Neuronal stem cell (in vitro differentiated cells): ENCODE measurements at regions not wholly inside any gene's neighbourhood (a gene's known extent, or its start where the extent isn't known, plus 50 kb on each side); places are given as distances from the start of the nearest gene placed in this dataset.

ENCODE experiments used
- DNase-seq: peaks from one replicate; pipeline ENCODE4 v3.0.0-alpha.2; 2013; ENCODE audit warnings: low spot score
- H2AFZ ChIP-seq: one replicate; pipeline ENCODE4 v1.6.1; 2013; ENCODE audit warnings: mild to moderate bottlenecking, low read length, inconsistent platforms
- H2AK5ac ChIP-seq: 2 replicates; pipeline ENCODE4 v1.6.1; 2013; ENCODE audit warnings: low read depth, mild to moderate bottlenecking, inconsistent platforms, low read length, moderate library complexity, mixed read lengths
- H2BK120ac ChIP-seq: 2 replicates; pipeline ENCODE4 v1.6.1; 2013; ENCODE audit warnings: low read depth, mild to moderate bottlenecking, inconsistent platforms, low read length, moderate library complexity, mixed read lengths
- H2BK12ac ChIP-seq: one replicate; pipeline ENCODE4 v1.6.1; 2013; ENCODE audit warnings: low read length, inconsistent platforms
- H2BK15ac ChIP-seq: 2 replicates; pipeline ENCODE4 v1.6.1; 2013; ENCODE audit warnings: mild to moderate bottlenecking, low read length, inconsistent platforms, mixed read lengths
- H2BK5ac ChIP-seq: one replicate; pipeline ENCODE4 v1.6.1; 2013; ENCODE audit warnings: inconsistent platforms, mild to moderate bottlenecking, low read length, moderate library complexity
- H3K14ac ChIP-seq: one replicate; pipeline ENCODE4 v1.6.1; 2013; ENCODE audit warnings: low read length, inconsistent platforms
- H3K18ac ChIP-seq: 2 replicates; pipeline ENCODE4 v1.6.1; 2013; ENCODE audit warnings: low read length, inconsistent platforms
- H3K23ac ChIP-seq: 2 replicates; pipeline ENCODE4 v1.6.1; 2013; ENCODE audit warnings: low read depth, mild to moderate bottlenecking, mixed read lengths, low read length, inconsistent platforms; ENCODE audit not compliant: poor library complexity
- H3K27ac ChIP-seq: replicated peaks from 3 replicates; pipeline ENCODE4 v1.5.1; 2013; ENCODE audit warnings: low read length, inconsistent platforms
- H3K27me3 ChIP-seq, 3 experiments: 2 replicates each; pipeline ENCODE4 v1.6.1; 2013; ENCODE audit warnings: low read length in 3 of 3, mild to moderate bottlenecking in 2 of 3, inconsistent platforms in 1 of 3, low read depth in 1 of 3, mixed read lengths in 1 of 3, moderate library complexity in 1 of 3; ENCODE audit not compliant: control insufficient read depth in 3 of 3, insufficient read depth in 3 of 3
- H3K36me3 ChIP-seq, 2 donors: replicated peaks in 1 of 2; 2 replicates each; pipeline ENCODE4 v1.6.1; 2013; ENCODE audit warnings: low read length in 2 of 2; ENCODE audit not compliant: control insufficient read depth in 2 of 2, insufficient read depth in 2 of 2
- H3K4ac ChIP-seq: 2 replicates; pipeline ENCODE4 v1.6.1; 2013; ENCODE audit warnings: inconsistent platforms, mild to moderate bottlenecking, low read length, moderate library complexity
- H3K4me1 ChIP-seq, 2 donors: 1 replicate in 1 of 2; 2 replicates in 1 of 2; pipeline ENCODE4 v1.6.1; 2013; ENCODE audit warnings: low read length in 2 of 2, low read depth in 1 of 2; ENCODE audit not compliant: control insufficient read depth in 2 of 2, insufficient read depth in 1 of 2
- H3K4me2 ChIP-seq: one replicate; pipeline ENCODE4 v1.6.1; 2013; ENCODE audit warnings: mild to moderate bottlenecking, low read length, inconsistent platforms; ENCODE audit not compliant: insufficient read depth, poor library complexity, severe bottlenecking
- H3K4me3 ChIP-seq, 2 donors: 2 replicates each; pipeline ENCODE4 v1.5.1; 2013; ENCODE audit warnings: low read length in 2 of 2, mild to moderate bottlenecking in 2 of 2, inconsistent platforms in 1 of 2, moderate library complexity in 1 of 2
- H3K79me1 ChIP-seq: one replicate; pipeline ENCODE4 v1.6.1; 2013; ENCODE audit warnings: low read depth, mild to moderate bottlenecking, inconsistent platforms, low read length, moderate library complexity
- H3K9ac ChIP-seq: one replicate; pipeline ENCODE4 v1.6.1; 2013; ENCODE audit warnings: mild to moderate bottlenecking, low read depth, low read length, inconsistent platforms; ENCODE audit not compliant: poor library complexity
- H3K9me3 ChIP-seq, 2 donors: replicated peaks in 1 of 2; 2 replicates each; pipeline versions ENCODE3 to v1.6.1; 2013; ENCODE audit warnings: low read length in 2 of 2, mild to moderate bottlenecking in 2 of 2, inconsistent platforms in 1 of 2, low read depth in 1 of 2, mixed read lengths in 1 of 2, moderate library complexity in 1 of 2; ENCODE audit not compliant: control insufficient read depth in 2 of 2, insufficient read depth in 1 of 2
- H4K8ac ChIP-seq: one replicate; pipeline ENCODE4 v1.6.1; 2013; ENCODE audit warnings: low read depth, mild to moderate bottlenecking, inconsistent platforms, low read length, moderate library complexity
- H4K91ac ChIP-seq: one replicate; pipeline ENCODE4 v1.6.1; 2013; ENCODE audit warnings: low read length, low read depth, mild to moderate bottlenecking, inconsistent platforms; ENCODE audit not compliant: poor library complexity
- WGBS, 2 donors: extraction: QIAGEN DNeasy Blood & Tissue Kit; methylation state at CpG; one replicate each; pipeline ENCODE4 v1.1.7; 2013; ENCODE audit warnings: missing lambda C conversion rate in 2 of 2, mixed read lengths in 1 of 2; ENCODE audit not compliant: insufficient read length in 2 of 2, insufficient replicate concordance in 1 of 2; ENCODE audit errors: extremely low coverage in 2 of 2; 5-methylcytosine and 5-hydroxymethylcytosine counted together

DNA sequence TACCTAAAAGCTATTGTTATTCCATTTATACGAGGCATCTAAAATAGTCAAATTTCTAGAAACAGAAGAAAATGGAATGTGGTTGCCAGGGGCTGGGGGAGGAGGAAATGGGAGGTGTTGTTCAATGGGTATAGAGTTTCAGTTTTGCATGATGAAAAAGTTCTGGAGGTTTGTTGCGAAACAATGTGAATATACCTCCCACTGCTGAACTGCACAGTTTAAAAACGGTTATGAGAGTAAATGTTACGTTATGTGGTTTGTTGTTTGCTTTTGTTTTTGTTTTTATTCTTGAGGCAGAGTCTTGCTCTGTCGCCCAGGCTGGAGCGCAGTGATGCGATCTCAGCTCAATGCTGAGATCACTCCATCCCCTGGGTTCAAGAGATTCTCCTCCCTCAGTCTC is 64.9 kb upstream of the NRBF2 start:
- H2BK5ac ChIP-seq, result no peak overlapping the region
- H3K79me1 ChIP-seq, result no peaks in the 10 kb centered on the region
- H3K36me3 ChIP-seq, result no peaks in the 10 kb centered on the region
- H3K18ac ChIP-seq, result no peak overlapping the region
- no peak overlapping the region for H2BK120ac ChIP-seq
- no peaks in the 10 kb centered on the region for H3K27me3 ChIP-seq
- no CpG with 5 or more reads among the region's 7 CpGs for WGBS, 2 donors
- DNase-seq, result no peak
- H2BK15ac ChIP-seq, result no peak overlapping the region
- no peak overlapping the region for H3K4me2 ChIP-seq
- no peak overlapping the region for H3K27ac ChIP-seq
- no peak overlapping the region for H3K9ac ChIP-seq
- peaks cover 0 to 3% of the 10 kb centered on the region in 2 donors for H3K9me3 ChIP-seq
- H3K4ac ChIP-seq, result no peak overlapping the region
- H2AK5ac ChIP-seq, result no peak overlapping the region
- no peak overlapping the region for H3K4me3 ChIP-seq
- no peak overlapping the region for H3K14ac ChIP-seq
- H4K91ac ChIP-seq, result no peak overlapping the region
- H3K23ac ChIP-seq, result no peak overlapping the region
- H4K8ac ChIP-seq, result no peak overlapping the region
- H2BK12ac ChIP-seq, result no peak overlapping the region
- H3K4me1 ChIP-seq, result peaks cover 2 to 7% of the 10 kb centered on the region in 2 donors
- no peak overlapping the region for H2AFZ ChIP-seq

DNA sequence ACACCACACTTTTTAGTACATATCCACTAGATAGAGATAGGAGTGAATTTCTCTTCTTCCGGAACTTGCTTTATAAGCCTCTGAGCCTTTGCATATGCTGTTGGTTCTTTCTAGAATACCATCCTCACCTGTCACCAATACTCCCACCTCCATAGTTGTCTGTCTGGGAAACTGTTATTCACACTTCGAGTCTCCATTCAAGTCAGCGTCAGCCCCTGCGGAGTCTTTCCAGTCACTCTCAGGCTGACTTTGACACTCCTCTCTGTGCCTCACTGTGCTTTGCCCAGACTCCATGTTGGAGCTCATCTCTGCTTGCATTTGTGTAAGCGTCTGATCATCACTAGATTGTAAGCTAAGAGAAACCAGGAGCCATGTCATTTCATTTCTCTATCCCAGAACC is 66.5 kb upstream of the NRBF2 start:
- no peak overlapping the region for H2BK120ac ChIP-seq
- H3K4me3 ChIP-seq, result no peak overlapping the region
- H2BK5ac ChIP-seq, result no peak overlapping the region
- no peaks in the 10 kb centered on the region for H3K36me3 ChIP-seq
- no peaks in the 10 kb centered on the region for H3K79me1 ChIP-seq
- no peak overlapping the region for H3K23ac ChIP-seq
- no peak overlapping the region for H2BK15ac ChIP-seq
- no peak overlapping the region for H3K14ac ChIP-seq
- no peak overlapping the region for H2AFZ ChIP-seq
- WGBS, 2 donors, result no CpG with 5 or more reads among the region's 5 CpGs
- H4K8ac ChIP-seq, result no peak overlapping the region
- H2BK12ac ChIP-seq, result no peak overlapping the region
- H3K27ac ChIP-seq, result no peak overlapping the region
- peaks cover 2 to 7% of the 10 kb centered on the region in 2 donors for H3K4me1 ChIP-seq
- no peak overlapping the region for H3K4ac ChIP-seq
- no peak overlapping the region for H3K18ac ChIP-seq
- H3K9me3 ChIP-seq, result peaks cover 0 to 3% of the 10 kb centered on the region in 2 donors
- H2AK5ac ChIP-seq, result no peak overlapping the region
- DNase-seq, result no peak
- no peak overlapping the region for H3K4me2 ChIP-seq
- no peak overlapping the region for H3K9ac ChIP-seq
- no peaks in the 10 kb centered on the region for H3K27me3 ChIP-seq
- H4K91ac ChIP-seq, result no peak overlapping the region

DNA sequence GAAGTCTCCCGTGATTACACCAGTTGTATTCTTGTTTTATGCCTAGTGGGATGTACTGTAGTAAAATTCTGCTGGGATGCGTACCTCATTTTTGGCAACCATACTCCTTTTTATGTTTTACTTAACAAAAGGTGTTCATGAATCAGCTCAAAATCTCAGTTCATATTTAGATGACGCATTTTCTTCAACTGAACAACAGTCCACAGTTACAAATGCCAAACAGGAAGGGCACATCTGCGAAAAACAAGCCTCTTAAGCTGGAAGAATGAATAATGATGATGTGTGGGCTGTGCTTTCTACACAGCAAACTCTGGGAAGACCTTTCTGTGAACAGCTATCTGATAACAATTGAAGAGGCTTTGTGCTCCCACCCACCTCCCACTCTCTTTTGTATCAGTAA is 68.4 kb upstream of the NRBF2 start:
- Histone ChIP-seq H2BK120ac (no peak overlapping the region), H3K36me3 (no peaks in the 10 kb centered on the region), H3K9ac (no peak overlapping the region), H3K9me3 (peaks cover 0 to 3% of the 10 kb centered on the region in 2 donors), H3K27me3 (no peaks in the 10 kb centered on the region), H3K4ac (no peak overlapping the region), H3K14ac (no peak overlapping the region), H3K23ac (no peak overlapping the region), H2BK15ac (no peak overlapping the region), H3K18ac (no peak overlapping the region), H3K79me1 (no peaks in the 10 kb centered on the region), H3K4me3 (no peak overlapping the region), H2BK12ac (no peak overlapping the region), H4K8ac (no peak overlapping the region), H3K4me1 (peaks cover 2 to 8% of the 10 kb centered on the region in 2 donors), H2AFZ (peak overlapping the region; percentile 44), H2BK5ac (no peak overlapping the region), H3K4me2 (no peak overlapping the region), H2AK5ac (no peak overlapping the region), H4K91ac (no peak overlapping the region), H3K27ac (no peak overlapping the region)
- WGBS, 2 donors, result no CpG with 5 or more reads among the region's 4 CpGs
- DNase-seq, result no peak

DNA sequence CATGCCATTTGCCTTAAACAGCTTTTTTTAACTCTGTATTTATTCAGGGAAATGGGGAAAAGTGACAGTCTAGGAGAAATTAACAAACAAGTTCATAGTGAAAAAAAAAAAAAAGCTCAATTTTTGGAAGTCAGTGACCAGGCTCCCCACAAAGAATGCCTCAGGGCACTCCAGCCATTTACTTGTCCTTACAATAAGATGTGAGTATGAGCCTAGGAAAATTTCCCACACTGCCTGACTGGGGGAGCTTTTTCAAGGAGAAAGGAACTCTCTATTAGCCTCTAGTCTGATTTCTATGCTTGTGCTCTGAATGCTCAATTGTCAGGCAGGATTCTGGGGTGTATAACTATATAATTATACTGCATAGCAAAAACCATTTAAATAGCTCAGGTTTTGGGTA is 74.9 kb upstream of the NRBF2 start:
- Histone ChIP-seq H2AFZ (peak overlapping the region; percentile 34), H3K18ac (no peak overlapping the region), H3K4me1 (peaks cover 4 to 8% of the 10 kb centered on the region in 2 donors), H3K4ac (no peak overlapping the region), H3K23ac (no peak overlapping the region), H2BK12ac (no peak overlapping the region), H3K4me2 (no peak overlapping the region), H2BK120ac (no peak overlapping the region), H2BK5ac (no peak overlapping the region), H3K14ac (no peak overlapping the region), H3K9ac (no peak overlapping the region), H3K9me3 (no peaks in the 10 kb centered on the region), H3K27me3 (no peaks in the 10 kb centered on the region), H3K27ac (no peak overlapping the region), H2AK5ac (no peak overlapping the region), H4K8ac (no peak overlapping the region), H3K4me3 (no peak overlapping the region), H3K79me1 (no peaks in the 10 kb centered on the region), H2BK15ac (no peak overlapping the region), H3K36me3 (no peaks in the 10 kb centered on the region), H4K91ac (no peak overlapping the region)
- DNase-seq, result no peak
